ENCODE measurements at regions not wholly inside any gene's neighbourhood (a gene's known extent, or its start where the extent isn't known, plus 50 kb on each side); places are given as distances from the start of the nearest gene placed in this dataset.

DNA sequence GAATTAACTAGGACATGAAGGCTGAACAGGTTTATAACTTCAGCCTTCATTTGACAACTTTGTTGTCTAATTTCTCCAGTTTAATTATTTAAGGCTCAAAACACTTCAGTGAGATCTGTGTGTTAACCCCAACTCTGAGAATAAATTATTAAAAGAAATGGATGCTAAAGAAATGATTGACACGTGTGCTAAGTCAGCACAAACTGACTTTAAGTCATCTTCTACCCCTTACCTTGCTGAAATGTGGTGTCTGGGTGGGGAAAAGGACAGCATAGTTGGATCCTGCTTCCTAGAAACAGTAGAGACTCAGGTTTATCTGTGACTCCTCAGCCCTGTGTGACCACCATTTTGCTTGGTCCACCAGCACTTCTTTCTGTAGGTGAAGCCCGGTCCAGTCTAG is 324.8 kb upstream of the NPSR1 start:
- 78% methylated on average over 2 of the region's 2 CpGs for WGBS
- peaks cover 0 to 6% (median 1%) of the 10 kb centered on the region in 4 donors for H3K9me3 ChIP-seq
- no peak overlapping the region for H3K4me3 ChIP-seq
- no peaks in the 10 kb centered on the region for H3K27me3 ChIP-seq
- no peak for TF ChIP-seq POLR2AphosphoS5 (IDR thresholded peaks at IDR 0.05)
- no peak overlapping the region for H3K27ac ChIP-seq (replicated peaks in 1 of 4)
- no peaks in the 10 kb centered on the region for H3K4me1 ChIP-seq
- no peak for DNase-seq (ENCODE audit: extremely low spot score)
- intact Hi-C loops (cut with DNase I) = no loop called here
- no peaks in the 10 kb centered on the region for H3K36me3 ChIP-seq

DNA sequence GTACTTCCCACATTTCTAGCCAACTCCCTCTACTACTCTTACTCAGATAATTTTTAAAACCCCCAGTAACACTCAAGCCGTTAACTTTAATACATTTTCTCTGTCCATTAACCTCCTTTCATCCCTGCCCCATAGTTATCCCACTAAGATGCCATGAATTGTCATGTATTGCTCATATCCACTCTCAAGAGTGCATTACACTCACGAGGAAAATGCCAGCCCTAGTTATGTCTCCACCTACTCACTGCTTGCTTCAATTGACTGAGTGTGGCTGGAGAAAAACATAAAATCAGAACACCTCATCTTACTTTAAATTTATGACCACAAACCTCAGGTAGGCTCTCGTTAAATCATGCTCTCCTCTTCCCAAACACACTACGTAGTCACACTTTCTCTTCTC is 324.1 kb upstream of the NPSR1 start:
- intact Hi-C loops (cut with DNase I) = no loop called here
- Histone ChIP-seq H3K36me3 (no peaks in the 10 kb centered on the region), H3K9me3 (peaks cover 0 to 13% (median 2%) of the 10 kb centered on the region in 4 donors), H3K4me1 (no peaks in the 10 kb centered on the region), H3K4me3 (no peak overlapping the region), H3K27me3 (no peaks in the 10 kb centered on the region), H3K27ac (replicated peaks in 1 of 4) (no peak overlapping the region)
- 71% methylated on average over 4 of the region's 4 CpGs for WGBS
- DNase-seq (ENCODE audit: extremely low spot score) = no peak
- TF ChIP-seq EP300 (IDR thresholded peaks at IDR 0.05) = no peak
- no peak for TF ChIP-seq POLR2AphosphoS5 (IDR thresholded peaks at IDR 0.05)
- no peak for TF ChIP-seq POLR2A (IDR thresholded peaks at IDR 0.05; ENCODE audit: low read depth)
- TF ChIP-seq, protein P1, sequence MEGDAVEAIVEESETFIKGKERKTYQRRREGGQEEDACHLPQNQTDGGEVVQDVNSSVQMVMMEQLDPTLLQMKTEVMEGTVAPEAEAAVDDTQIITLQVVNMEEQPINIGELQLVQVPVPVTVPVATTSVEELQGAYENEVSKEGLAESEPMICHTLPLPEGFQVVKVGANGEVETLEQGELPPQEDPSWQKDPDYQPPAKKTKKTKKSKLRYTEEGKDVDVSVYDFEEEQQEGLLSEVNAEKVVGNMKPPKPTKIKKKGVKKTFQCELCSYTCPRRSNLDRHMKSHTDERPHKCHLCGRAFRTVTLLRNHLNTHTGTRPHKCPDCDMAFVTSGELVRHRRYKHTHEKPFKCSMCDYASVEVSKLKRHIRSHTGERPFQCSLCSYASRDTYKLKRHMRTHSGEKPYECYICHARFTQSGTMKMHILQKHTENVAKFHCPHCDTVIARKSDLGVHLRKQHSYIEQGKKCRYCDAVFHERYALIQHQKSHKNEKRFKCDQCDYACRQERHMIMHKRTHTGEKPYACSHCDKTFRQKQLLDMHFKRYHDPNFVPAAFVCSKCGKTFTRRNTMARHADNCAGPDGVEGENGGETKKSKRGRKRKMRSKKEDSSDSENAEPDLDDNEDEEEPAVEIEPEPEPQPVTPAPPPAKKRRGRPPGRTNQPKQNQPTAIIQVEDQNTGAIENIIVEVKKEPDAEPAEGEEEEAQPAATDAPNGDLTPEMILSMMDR (IDR thresholded peaks at IDR 0.05) = no peak

DNA sequence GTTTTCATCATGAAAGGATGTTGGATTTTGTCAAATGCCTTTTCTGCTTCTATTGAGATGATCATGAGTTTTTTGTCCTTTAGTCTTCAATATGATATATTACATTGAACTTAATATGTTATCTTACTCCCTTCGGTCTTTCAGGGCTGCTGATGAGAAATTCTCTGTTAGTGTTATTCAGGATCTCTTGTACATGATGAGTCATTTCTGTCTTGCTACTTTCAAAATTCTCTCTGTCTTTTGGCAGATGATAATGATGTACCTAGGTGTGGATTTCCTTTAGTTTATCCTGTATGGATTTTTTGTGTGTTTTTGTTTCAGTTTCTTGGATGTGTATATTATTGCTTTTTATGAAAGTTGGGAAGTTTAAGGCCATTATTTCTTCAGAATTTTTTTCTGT is 320.9 kb upstream of the NPSR1 start:
- no peak overlapping the region for H3K4me3 ChIP-seq
- H3K27ac ChIP-seq (replicated peaks in 1 of 4) = no peak overlapping the region
- no peaks in the 10 kb centered on the region for H3K4me1 ChIP-seq
- TF ChIP-seq EP300 (IDR thresholded peaks at IDR 0.05) (no peak), POLR2A (IDR thresholded peaks at IDR 0.05; ENCODE audit: low read depth) (no peak)
- TF ChIP-seq, protein P1 (IDR thresholded peaks at IDR 0.05) = no peak
- DNase-seq (ENCODE audit: extremely low spot score) = no peak
- intact Hi-C loops (cut with DNase I) = no loop called here
- H3K9me3 ChIP-seq = peaks cover 0 to 15% (median 2%) of the 10 kb centered on the region in 4 donors
- no peaks in the 10 kb centered on the region for H3K27me3 ChIP-seq
- no peaks in the 10 kb centered on the region for H3K36me3 ChIP-seq
- 91% methylated on average over 1 of the region's 1 CpG for WGBS

DNA sequence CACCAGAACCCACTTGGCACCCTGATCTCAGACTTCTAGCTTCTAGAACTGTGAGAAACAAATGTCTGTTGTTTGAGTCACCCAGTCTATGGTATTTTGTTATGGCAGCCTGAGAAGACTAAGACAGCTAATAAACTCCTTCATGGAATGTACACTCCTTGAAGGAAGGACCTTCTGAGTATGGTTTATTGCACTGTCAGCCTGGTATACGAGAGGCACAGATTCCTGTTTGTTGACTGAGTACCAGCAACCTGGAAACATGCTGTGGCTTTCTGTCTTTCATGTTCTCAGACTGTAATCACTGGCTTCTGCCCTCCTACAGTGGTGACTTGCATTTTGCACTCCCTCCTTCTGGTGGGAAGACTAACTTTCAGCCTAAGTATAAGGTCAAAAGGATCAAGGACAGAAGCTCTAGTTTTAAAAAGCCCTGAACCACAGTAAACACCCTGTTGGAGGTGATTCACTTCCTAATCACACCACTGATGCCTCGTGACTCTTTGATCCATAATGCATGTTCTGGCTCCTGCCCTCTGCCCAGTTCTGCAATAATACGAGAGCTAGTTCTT is 319.0 kb upstream of the NPSR1 start:
- Histone ChIP-seq H3K4me1 (no peaks in the 10 kb centered on the region), H3K4me3 (no peak overlapping the region), H3K9me3 (peaks cover 0 to 15% (median 2%) of the 10 kb centered on the region in 4 donors), H3K36me3 (no peaks in the 10 kb centered on the region), H3K27me3 (no peaks in the 10 kb centered on the region), H3K27ac (replicated peaks in 1 of 4) (no peak overlapping the region)
- WGBS = 75% methylated on average over 3 of the region's 3 CpGs
- no peak for TF ChIP-seq POLR2AphosphoS5 (IDR thresholded peaks at IDR 0.05)
- no peak for TF ChIP-seq EP300 (IDR thresholded peaks at IDR 0.05)
- TF ChIP-seq, protein P1 (IDR thresholded peaks at IDR 0.05) = no peak
- TF ChIP-seq POLR2A (IDR thresholded peaks at IDR 0.05; ENCODE audit: low read depth) = no peak
- intact Hi-C loops (cut with DNase I) = no loop called here
- DNase-seq (ENCODE audit: extremely low spot score) = no peak

DNA sequence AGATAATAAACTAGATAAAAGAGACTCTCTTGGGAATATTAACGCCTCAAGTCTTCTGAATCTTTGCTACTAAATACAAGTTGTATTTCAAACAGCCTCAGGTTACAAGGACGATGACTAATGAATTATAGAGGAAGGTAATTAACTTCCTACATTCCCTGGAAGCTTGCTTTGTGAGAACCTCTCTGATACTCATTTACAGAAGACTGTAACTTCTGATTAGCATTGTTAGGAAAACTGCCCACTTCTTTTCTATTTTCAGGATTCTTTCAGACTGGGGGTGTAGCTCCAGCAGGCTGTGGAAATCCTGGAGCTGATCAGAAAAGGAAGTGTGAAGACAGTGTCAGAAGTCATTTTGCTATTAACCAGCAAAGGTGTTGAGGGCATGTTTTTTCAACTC is 316.7 kb upstream of the NPSR1 start:
- Histone ChIP-seq H3K9me3 (peaks cover 0 to 15% (median 2%) of the 10 kb centered on the region in 4 donors), H3K36me3 (no peaks in the 10 kb centered on the region), H3K27ac (replicated peaks in 1 of 4) (no peak overlapping the region), H3K27me3 (no peaks in the 10 kb centered on the region), H3K4me1 (no peaks in the 10 kb centered on the region), H3K4me3 (no peak overlapping the region)
- DNase-seq (ENCODE audit: extremely low spot score) = no peak
- intact Hi-C loops (cut with DNase I) = no loop called here
- WGBS = 27% methylated on average over 2 of the region's 2 CpGs
- TF ChIP-seq EP300 (IDR thresholded peaks at IDR 0.05) (no peak), POLR2A (IDR thresholded peaks at IDR 0.05; ENCODE audit: low read depth) (no peak), POLR2AphosphoS5 (IDR thresholded peaks at IDR 0.05) (no peak)
- TF ChIP-seq, protein P1 (IDR thresholded peaks at IDR 0.05) = no peak

All from esophagus muscularis mucosa (tissue), 4 donors.